ENCODE measurements at regions not wholly inside any gene's neighbourhood (a gene's known extent, or its start where the extent isn't known, plus 50 kb on each side); places are given as distances from the start of the nearest gene placed in this dataset.
"Not testable (repeated sequence)": the region's sequence is repeated elsewhere in the genome, so short reads cannot be mapped to it uniquely, and the experiment has no call there.

DNA sequence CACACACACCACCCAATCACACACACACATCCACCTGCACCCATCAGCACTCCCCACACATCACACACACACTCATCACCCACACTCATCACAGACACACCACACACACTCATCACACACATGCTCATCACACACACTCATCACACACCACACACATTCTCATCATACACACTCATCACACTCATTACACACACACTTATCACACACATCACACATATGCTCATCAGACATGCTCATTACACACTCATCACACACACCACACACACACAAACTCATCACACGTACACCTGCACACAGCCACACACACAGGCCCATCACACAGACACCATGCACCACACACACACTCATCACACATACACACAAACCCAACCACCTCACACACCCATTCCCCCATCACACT is 107.5 kb upstream of the C14orf180 start:
- DNase-seq = no peak

DNA sequence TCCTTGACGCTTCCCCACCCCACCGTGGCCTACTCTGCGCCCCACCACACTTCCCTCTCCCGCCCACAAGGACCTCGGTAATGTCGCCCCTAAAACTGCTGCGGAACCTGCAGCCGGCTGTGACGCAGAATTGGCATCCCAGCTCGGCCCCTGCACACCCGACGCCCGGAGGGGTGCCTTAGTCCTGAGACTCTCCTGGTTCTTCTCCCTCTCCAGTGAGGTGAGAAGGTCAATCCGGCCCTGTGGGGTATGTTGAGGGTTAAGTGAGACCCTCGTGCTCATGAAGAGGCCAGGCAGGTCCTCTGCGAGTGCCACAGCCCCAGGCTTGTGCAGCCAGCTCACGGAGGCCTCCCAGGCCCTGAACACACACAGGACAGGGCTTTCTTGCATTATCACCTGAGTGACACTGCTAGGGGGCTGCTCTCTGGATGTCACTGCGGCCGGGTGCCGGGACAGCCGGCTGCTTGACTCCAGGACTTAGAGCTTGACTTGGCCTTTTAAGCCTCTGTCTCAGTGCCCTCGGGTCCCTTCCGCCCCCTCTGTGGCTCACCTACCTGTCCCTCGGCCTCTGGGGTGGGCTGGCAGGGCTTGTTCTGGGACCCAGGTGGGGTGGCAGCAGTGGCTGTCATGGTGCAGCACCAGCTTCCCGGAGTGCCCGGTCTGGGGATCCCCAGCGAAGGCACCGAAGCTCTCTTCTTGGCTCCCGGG is 106.9 kb upstream of the C14orf180 start:
- no peak for DNase-seq

DNA sequence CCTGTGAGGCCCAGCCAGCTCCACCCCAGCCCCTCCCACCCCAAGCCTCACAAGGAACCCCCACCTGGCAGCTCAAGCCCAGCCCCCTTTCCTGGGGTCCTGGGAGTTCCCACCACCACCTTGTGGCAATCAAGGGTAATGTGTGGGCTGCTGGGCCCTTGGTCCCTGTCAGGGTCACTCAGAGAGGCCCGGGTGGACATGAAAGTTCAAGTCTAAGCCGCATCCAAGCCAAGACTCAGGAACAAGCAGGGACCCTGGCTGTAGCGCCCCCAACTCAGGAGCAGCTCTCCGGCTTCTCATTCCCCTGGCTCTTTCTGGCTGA is 106.4 kb upstream of the C14orf180 start:
- no peak for DNase-seq

DNA sequence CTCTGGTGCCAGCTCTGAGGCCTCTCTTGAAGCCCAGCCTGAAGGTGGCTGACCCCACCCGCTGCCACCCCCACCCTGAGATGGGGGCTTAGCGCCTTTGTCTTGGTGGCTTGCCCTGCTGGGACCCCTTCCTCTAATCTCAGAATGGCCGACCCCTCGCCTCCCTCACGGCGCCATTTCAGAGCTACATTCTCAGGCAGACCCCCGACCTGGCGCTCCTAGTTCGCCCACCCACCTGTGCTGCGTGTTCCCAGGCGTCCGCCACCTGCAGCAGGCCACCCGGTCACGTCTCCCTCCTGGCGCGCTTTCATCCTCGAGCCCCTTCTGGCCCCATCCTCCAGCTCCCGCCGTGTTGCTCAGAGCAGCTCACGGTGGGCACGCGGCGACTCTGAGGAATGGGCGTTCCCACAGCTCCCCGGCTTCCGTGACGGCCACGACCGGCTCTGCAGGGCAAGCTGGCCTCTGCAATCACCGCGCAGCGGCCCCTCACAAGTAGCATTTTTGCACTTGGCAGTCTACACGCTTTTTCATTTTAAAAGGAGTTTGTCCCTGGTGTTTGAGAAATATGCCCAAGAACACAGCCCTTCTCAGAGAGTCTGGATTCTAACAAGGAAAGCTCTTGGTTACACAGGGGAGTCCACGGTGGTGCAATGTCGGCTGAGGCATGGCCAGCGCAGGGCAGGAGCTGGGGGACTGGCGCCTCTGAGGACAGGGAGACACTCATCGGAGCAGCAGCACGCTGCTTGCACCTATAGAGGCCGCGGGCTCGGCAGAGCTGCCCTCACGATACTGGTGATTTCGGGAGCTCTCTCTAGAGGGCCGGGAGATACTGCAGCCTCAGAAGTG is 105.7 kb upstream of the C14orf180 start:
- no peak for DNase-seq

DNA sequence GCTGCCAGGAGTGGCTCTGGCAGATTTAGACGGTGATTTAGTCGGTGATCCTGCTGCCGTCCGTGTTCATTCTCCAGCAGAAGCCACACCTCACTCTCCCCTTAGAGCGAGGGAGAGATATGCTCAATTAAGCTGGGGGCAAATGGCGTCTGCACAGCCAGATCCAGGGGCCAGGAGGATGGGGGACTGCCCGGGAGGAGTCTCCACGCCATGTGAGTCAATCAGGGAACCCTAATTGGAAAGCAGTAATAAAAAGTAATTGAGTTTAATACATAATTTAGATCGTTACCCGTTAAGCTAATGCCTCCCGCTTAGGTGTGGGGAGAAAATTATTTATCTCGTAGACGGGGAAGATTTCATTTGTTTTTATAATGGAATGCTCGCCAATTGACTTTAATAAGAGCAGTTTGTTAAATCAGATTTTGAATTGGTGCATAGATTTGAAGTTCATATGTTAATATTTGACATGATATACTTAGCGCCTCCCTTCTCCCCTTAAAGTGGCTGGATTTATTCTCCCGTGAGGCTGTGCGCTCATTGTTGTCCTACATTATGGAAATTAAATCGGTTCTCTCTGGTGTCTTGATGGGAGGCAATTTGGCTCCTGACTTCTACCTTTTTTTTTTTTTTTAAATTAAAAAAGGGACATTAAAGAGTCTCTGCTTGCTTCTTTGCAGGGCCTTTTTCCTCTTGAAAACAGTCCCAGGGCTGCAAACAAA is 104.9 kb upstream of the C14orf180 start:
- no peak for DNase-seq

DNA sequence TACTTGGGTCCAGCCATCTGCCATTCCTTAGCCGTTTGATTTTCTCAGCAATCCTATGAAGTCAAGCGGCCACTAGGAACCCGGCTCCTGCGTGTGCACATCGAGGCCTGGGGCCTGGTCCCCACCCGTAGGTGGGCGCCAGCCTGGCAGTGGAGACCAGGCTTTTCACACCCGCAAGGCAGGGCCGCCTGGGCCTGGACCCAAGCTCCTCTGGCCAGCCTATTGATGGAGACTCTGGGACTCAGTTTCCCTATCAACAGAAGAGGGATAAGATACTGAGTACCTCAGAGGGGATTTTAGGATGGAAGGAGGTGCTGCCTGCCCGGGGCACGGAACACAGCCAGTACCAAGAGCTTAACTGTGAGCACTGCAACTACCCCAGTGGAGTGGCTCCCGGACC is 104.3 kb upstream of the C14orf180 start:
- DNase-seq = no peak

DNA sequence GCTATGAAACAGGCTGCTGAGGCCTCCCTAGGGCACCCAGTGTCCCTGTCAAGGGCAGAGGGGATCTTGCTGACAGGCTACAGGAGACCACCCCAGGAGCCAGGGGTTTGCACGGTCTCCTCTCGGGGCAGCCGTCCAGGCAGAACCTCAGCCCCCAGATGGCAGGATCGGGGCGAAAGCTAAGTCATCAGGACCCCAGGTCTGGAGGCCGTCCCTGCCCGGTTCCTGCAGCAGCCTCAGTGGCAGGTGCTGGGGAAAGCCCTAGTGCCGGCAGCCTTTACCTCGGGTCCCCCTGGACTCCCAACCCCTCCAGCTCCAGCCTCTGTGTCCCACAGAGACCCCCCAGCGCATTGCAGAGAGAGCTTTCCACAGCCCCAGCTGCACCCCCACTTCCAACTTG is 103.8 kb upstream of the C14orf180 start:
- no peak for DNase-seq

DNA sequence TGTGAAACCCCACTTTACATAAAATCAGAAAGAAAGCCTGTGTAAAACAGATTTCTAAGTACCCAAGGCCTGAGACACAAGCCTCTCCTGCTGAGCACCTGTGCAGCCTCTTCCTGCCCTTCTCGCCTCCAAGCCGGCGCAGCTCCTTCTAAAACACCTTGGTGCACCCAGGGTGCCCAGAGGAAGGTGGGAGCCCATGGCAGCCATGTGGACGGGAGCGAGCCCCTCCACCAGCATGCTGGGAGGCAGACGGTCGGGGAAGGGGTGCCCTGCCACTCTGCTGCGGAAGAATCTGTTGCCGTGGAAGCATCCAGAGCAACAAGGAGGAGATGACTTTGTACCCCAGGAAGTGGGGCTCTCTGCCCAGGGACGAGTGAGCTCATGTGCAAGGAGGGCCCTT is 103.1 kb upstream of the C14orf180 start:
- no peak for DNase-seq

DNA sequence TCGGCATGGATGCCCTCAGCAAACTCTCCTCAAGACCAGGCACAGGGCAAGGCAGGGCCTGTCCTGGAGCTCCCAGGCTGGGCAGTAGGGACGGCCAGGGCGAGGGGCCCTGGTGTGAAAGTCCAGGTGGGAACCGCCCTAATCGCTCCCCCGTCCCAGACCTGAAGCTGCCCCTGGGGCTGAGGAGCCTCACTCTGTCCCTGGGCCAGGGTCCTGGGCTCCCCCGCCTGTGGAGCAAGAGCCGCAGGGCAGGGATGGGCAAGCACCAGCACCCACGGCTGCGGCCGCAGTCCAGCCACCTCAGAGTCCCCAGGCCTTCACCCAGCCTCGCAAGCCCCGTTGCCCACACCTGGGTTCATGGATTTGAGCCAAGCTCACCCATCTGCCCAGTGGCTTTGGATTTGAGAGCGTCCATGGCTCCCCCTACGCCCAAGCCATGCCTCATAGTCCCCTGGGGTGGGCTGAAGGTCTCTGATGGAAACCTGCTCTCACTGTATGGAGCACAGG is 102.4 kb upstream of the C14orf180 start:
- DNase-seq = no peak

DNA sequence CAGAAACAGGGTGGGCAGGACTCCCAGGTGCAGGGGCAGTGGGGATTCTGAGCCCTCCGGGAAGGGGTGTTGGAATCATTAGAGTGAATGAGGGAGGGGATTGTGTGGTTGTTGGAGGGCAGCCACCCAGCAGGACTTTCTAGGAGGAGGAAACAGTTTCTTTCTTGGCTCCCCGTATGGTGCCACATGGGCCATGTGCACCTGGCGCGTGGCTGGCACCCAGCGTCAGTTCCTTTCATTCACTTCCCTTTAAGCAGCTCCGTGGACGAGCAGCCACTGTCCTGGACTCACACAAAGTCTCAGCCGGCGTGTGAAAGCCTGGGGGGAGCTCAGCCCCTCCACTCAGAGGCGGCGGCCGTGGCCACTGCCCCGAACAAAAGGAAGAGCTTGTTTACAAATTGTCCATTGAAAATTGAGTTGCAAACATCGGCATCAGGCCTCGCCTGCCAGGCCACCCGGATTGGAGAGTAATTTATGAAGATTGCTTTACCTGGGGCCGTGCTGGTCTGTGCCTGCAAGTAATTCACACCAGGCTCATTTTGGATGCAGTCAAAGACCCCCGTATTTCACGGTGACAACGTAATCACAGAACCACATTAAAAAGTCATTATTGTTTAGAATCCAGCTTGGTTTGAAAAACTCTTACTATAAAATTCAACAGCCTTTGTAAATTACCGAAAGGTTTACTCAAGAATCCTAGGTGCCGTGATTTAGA is 101.7 kb upstream of the C14orf180 start:
- no peak for DNase-seq

DNA sequence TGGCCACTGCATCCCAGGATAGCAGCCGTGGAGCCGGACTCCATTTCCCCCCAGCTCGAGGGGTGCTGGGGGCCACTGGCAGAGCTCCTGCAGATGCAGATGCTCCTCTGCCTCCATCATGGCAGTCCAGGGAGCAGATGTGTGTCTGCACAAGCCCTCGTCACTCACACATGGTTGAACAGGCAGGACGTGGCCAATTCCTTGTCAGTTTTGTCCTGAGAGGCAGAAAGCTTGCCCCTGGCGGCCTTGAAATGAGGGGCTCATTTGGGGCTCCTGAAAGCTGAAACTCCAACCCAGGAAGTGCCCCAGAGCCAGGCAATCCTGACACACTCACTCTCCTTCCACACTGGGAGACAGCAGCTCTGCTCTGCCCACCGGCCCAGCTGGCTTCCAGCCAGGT is 100.9 kb upstream of the C14orf180 start:
- DNase-seq = no peak

DNA sequence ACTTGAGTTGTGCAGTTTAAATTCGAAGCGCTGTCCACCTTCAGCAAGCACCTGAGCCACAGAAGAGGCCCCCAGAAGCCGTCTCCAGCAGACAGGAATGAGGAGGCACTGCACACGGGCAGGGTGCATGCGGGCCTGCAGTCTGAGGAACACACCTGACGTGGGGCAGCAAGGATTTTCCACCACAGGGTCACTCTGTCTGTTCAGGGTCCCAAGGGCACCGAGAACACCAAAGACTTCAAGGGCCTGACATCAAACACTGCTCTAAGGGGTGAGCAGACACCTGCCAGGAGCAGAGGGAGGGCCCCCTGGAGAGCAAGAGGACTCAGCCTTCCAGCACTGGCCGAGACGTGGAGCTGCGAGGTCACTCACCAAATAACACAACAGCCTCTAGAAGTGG is 99.7 kb upstream of the C14orf180 start:
- no peak for DNase-seq

DNA sequence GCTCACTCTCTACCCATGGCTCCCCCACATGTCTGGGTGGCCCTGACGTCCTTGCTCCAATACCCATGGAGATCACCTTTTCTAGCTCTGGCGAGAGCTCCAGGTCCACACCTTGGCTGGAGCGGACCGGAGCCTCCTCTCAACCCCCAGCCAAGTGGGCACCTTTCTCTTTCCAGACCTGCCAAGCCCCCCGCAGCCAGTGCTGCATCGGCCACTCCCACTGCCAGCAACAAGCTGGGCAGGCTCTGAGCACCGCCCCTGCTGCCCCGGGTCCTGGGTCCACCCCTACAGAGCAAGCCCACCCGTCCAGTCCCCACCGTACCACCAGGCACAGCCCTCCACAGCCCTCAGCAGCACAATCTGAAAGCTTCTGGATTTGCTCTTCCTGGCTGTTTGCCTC is 98.2 kb upstream of the C14orf180 start:
- no peak for DNase-seq

DNA sequence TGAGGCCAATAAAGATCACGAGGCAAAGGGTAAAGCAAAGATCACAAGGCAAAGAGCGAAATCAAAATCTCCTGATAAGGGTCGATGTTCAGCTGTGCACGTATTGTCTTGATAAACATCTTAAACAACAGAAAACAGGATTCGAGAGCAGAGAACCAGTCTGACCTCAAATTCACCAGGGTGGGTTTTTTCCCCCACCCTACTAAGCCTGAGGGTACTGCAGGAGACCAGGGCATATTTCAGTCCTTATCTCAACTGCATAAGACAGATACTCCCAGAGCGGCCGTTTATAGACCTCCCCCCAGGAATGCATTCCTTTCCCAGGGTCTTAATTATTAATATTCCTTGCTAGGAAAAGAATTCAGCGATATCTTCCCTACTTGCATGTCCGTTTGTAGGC is 97.5 kb upstream of the C14orf180 start:
- not testable (repeated sequence) for DNase-seq

DNA sequence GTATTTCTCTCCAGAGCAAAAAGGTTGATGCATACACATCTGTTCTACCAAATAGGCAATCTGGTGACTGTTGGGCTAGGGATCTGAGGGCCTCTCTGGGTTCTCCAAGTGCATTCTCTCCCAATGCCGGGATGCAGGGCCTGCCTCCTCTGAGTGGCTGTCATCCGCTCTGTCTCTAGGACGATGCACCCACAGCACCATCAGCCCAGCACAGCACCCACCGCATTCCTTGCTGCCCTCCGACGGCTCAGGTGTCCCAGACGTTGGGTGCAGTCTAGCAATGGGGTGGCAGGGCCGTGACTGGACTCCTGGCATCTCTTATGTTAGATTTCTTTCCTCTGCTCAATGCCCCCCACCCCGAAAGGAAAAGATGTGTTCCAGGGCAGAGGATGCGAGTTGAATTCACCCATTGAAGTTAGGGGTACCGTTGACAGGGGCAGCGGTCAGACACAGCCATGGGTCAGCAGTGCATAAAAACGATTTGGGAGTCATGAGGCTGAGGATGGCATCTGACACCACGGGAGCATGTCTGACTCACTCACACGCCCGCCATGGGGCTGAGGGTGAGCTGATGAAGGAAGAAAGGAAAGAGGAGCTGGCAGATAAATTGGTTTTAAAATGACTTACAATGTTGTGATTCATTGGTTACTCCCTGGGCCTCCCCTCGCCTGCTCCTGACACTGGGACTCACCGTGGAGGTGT is 93.2 kb upstream of the C14orf180 start:
- no peak for DNase-seq

DNA sequence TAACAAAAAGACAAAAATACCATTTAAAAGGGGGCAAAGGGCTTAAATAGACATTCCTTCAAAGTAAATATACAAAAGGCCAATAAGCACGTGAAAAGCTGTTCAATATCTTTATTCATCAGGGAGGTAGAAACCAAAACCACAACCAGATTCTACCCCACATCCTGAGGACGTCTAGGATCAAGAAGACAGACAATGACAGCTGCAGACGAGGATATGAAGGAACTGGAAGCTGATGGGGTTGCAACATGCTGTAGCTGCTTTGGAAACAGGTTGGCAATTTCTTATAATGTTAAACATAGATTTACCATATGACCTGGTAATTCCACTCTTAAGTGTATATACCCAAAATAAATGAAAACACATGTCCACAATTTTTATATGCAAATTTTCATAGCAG is 85.1 kb upstream of the C14orf180 start:
- DNase-seq = no peak

DNA sequence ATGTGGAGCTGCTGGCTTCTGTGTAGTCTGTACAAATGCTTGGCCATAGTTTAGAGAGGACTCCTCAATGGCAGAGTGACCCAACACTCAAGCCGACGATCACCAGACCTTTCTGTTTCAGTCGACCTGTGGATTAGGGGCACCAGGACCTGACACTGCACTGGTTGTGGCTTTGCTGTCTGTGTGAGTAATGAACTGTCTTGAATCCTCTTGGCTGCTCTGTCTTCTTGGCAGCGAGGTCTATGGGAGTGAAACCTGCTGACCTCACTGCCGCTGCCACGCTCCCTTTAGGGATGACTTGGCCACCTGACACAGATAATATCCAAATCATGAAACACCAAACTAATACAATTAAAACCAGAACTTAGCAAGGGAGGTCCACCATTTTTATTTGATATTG is 83.5 kb upstream of the C14orf180 start:
- no peak for DNase-seq

DNA sequence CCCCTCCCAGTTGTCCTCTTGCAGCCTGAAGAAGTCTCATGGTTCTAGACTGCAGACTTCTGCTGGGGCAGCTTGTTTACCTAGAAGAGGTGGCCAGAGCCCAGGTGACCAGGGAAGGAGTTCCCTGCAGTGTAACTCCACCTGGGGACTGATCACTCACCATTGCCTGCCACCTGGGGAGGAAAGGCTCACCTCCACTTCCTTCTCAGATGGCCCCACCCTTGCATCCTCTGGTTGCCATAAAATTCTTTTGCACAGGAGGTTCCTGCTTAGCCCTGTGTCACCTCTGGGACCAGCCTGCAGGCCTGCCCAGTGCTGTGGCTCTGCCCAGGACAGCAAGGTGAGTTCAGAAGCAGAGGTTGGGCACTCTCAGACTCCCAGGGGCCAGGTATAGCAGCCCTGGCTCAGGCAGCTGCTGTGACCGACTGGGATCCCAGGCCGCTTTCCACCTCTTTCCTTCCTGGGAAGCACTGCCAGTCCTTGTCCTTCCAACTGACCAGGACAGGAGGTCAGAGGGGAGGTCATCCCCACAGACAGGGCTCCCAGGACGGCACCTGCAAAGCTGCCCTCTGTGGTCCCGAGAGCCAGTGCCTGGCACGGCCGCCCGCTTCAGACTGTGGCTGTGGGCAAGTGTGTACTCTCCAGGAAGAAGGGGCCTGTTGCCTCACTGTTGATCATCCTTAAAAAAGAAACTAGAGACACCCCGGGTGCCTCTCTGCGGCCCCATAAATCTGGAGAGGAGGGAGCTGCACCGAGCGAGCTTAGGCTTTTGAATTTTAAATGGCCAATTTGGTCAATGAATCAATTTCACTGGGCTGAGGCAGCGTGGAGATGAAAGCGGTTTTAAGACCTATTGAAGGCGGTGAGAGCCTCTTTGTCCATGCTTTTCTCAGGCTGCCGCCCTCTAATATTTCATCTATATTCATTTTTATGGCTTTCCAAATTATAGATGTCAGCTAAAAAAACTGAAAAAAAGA is 79.5 kb upstream of the C14orf180 start:
- no peak for DNase-seq

DNA sequence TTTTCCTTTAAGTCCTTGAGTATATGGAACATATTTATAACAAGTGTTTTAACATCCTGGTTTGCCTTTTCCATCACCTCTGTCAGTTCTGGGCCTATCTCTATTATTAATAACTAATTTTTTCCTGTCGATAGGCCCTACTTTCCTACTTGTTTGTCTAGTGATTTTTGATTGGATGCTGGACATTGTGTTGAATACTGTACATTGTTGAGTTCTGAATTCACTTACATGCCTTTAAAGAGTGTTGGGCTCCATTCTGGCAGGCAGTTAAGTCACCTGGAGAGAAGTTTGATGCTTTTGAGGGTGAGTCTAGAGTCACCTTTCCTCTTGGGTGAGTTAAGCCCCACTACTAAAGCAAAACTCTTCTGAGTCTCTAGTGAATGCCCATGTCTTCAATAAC is 77.5 kb upstream of the C14orf180 start:
- DNase-seq = no peak

DNA sequence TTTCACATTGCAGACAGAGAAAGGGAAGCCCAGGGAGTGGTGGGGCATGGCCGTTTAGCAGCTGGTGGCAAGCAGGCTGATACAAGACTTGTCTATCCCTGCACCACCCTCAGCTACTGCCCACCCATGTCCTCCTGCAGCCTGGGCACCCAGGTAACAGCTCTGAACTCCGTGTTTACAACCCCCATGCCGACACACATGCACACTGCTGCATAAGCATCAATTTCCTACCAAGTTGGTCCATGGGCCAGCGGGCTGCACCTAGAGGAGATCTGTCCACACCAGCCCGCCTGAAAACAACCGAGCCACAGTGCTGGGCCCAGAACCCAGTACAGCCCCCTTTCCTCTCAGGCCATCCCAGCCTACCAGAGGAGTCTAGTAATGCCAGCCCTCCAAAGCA is 75.9 kb upstream of the C14orf180 start:
- no peak for DNase-seq

DNA sequence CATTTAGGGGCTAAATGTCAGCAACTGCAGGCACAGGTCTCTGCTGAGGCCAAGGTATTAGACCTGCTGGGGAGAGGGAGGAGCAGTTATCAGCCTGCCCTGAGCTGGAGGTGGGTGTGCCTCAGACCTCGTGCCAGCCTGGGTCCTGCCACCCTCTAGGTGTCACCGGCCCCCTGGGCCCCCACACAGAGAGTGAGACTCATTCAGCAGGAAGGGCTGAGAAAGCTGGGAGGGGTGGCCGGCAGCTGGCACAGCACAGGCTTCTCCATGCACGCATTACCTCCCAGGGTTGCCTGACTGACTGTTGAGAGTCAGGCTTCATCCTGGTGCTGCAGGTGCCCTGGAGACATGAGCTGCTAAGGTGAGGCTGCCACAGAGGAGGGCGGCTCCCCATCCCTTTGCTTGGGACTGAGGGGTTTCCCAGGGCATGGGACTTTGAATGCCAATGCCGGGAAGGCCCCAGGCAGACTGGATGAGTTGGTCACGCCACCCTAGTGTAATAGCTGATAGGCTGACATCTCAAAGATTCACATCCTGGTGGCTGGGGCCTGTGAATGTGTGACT is 75.3 kb upstream of the C14orf180 start:
- DNase-seq = no peak

All from KG1 (cell line).